H1 (cell line): ENCODE measurements at regions not wholly inside any gene's neighbourhood (a gene's known extent, or its start where the extent isn't known, plus 50 kb on each side); places are given as distances from the start of the nearest gene placed in this dataset.

ENCODE experiments used
- CTCF ChIA-PET: fragments of 300-600 bp; sonication (Branson Sonifier 250); formaldehyde crosslinking; loops from one replicate; lab custom pipeline; 2021; ENCODE audit not compliant: partially characterized antibody; lab: Charles Lee
- POLR2A ChIA-PET: fragments of 300-600 bp; sonication (Branson Sonifier 250); formaldehyde crosslinking; loops from one replicate; lab custom pipeline; 2021; ENCODE audit warnings: inconsistent platforms; ENCODE audit not compliant: partially characterized antibody; lab: Charles Lee
- DNase-seq, 2 experiments: peaks; one replicate each; pipeline versions ENCODE4 v3.0.0 to v3.0.0-alpha.2; 2010 to 2022; ENCODE audit warnings: low spot score in 2 of 2, low read depth in 1 of 2, mixed read lengths in 1 of 2
- FAIRE-seq: peaks from 2 replicates; lab custom pipeline; 2011; peaks lifted over from hg19 to GRCh38; lab: Jason Lieb, UNC
- H2AFZ ChIP-seq: 2 replicates; pipeline ENCODE4 v1.8.1; 2012; ENCODE audit warnings: low read length, inconsistent platforms
- H2AK5ac ChIP-seq: 2 replicates; pipeline ENCODE4 v1.6.1; 2013; ENCODE audit warnings: low read depth, low read length
- H2BK120ac ChIP-seq: replicated peaks from 2 replicates; pipeline ENCODE3; 2013; ENCODE audit warnings: low read depth, low read length, inconsistent platforms
- H2BK12ac ChIP-seq: 2 replicates; pipeline ENCODE4 v1.6.1; 2013; ENCODE audit warnings: low read depth, low read length
- H2BK15ac ChIP-seq: 2 replicates; pipeline ENCODE4 v1.6.1; 2013; ENCODE audit warnings: low read length
- H2BK20ac ChIP-seq: 2 replicates; pipeline ENCODE4 v1.6.1; 2013; ENCODE audit warnings: low read length
- H2BK5ac ChIP-seq: 2 replicates; pipeline ENCODE4 v1.6.1; 2013; ENCODE audit warnings: low read depth, low read length
- H3K14ac ChIP-seq: 2 replicates; pipeline ENCODE4 v1.6.1; 2013; ENCODE audit warnings: inconsistent platforms; ENCODE audit not compliant: insufficient read length
- H3K18ac ChIP-seq: 2 replicates; pipeline ENCODE4 v1.6.1; 2013; ENCODE audit warnings: low read length; ENCODE audit errors: extremely low read depth
- H3K23ac ChIP-seq: 2 replicates; pipeline ENCODE4 v1.6.1; 2013; ENCODE audit warnings: inconsistent platforms; ENCODE audit not compliant: insufficient read length
- H3K23me2 ChIP-seq: 2 replicates; pipeline ENCODE4 v1.6.1; 2013; ENCODE audit warnings: low read depth, low read length
- H3K27ac ChIP-seq: 2 replicates; pipeline ENCODE4 v1.6.1; 2011; ENCODE audit warnings: low read depth, low read length, inconsistent platforms
- H3K27me3 ChIP-seq, 4 experiments: replicated peaks in 1 of 4; 1 replicate in 1 of 4; 2 replicates in 3 of 4; pipeline versions ENCODE4 v1.6.1 to v1.8.1; 2011 to 2013; ENCODE audit warnings: low read length in 3 of 4, mild to moderate bottlenecking in 3 of 4, inconsistent platforms in 2 of 4, mixed read lengths in 2 of 4, moderate library complexity in 1 of 4; ENCODE audit not compliant: control insufficient read depth in 3 of 4, insufficient read depth in 3 of 4; ENCODE audit errors: extremely low read depth in 1 of 4
- H3K36me3 ChIP-seq, 4 experiments: 2 replicates each; pipeline versions ENCODE4 v1.6.1 to v1.8.1; 2011 to 2013; ENCODE audit warnings: mild to moderate bottlenecking in 4 of 4, low read length in 3 of 4, moderate library complexity in 2 of 4, control low read depth in 1 of 4, inconsistent platforms in 1 of 4; ENCODE audit not compliant: insufficient read depth in 4 of 4, control insufficient read depth in 2 of 4
- H3K4ac ChIP-seq: replicated peaks from 2 replicates; pipeline ENCODE3; 2013; ENCODE audit warnings: low read length, low read depth, mixed read lengths, inconsistent platforms; ENCODE audit not compliant: insufficient read length
- H3K4me1 ChIP-seq, 4 experiments: replicated peaks in 1 of 4; 1 replicate in 1 of 4; 2 replicates in 3 of 4; pipeline versions ENCODE4 v1.6.1 to v1.8.1; 2011 to 2013; ENCODE audit warnings: low read length in 3 of 4, inconsistent platforms in 2 of 4, mixed read lengths in 1 of 4; ENCODE audit not compliant: insufficient read depth in 4 of 4, control insufficient read depth in 3 of 4
- H3K4me2 ChIP-seq, 2 experiments: 2 replicates each; pipeline versions ENCODE4 v1.6.1 to v1.8.1; 2011 to 2013; ENCODE audit warnings: low read depth in 2 of 2, low read length in 2 of 2, control low read depth in 1 of 2, inconsistent platforms in 1 of 2, mild to moderate bottlenecking in 1 of 2; ENCODE audit not compliant: insufficient read depth in 1 of 2
- H3K4me3 ChIP-seq, 4 experiments: fragments of 200-600, 300-600 bp in 1 of 4; sonication (generic), shearing (Covaris generic), sonication (Bioruptor Twin) in 1 of 4; 2 replicates each; pipeline versions ENCODE4 v1.5.1 to v1.8.1; 2011 to 2016; ENCODE audit warnings: low read length in 4 of 4, low read depth in 3 of 4, control low read depth in 2 of 4, inconsistent platforms in 2 of 4, mild to moderate bottlenecking in 2 of 4, mixed read lengths in 1 of 4, moderate library complexity in 1 of 4; ENCODE audit not compliant: insufficient read depth in 2 of 4; ENCODE audit errors: extremely low read depth in 1 of 4
- H3K56ac ChIP-seq: replicated peaks from 2 replicates; pipeline ENCODE3; 2013; ENCODE audit warnings: low read depth, mild to moderate bottlenecking, mixed read lengths, low read length, inconsistent platforms; ENCODE audit not compliant: insufficient read length
- H3K79me1 ChIP-seq: 2 replicates; pipeline ENCODE4 v1.6.1; 2013; ENCODE audit warnings: low read depth, low read length, control low read depth
- H3K79me2 ChIP-seq, 2 experiments: 2 replicates each; pipeline versions ENCODE4 v1.6.1 to v1.8.1; 2012 to 2013; ENCODE audit warnings: low read length in 2 of 2, mild to moderate bottlenecking in 2 of 2, inconsistent platforms in 1 of 2; ENCODE audit not compliant: insufficient read depth in 2 of 2, control insufficient read depth in 1 of 2
- H3K9ac ChIP-seq, 4 experiments: replicated peaks in 1 of 4; 1 replicate in 1 of 4; 2 replicates in 3 of 4; pipeline versions ENCODE4 v1.6.1 to v1.8.1; 2011 to 2013; ENCODE audit warnings: low read depth in 3 of 4, low read length in 3 of 4, control low read depth in 2 of 4, mild to moderate bottlenecking in 2 of 4, moderate library complexity in 2 of 4, inconsistent platforms in 1 of 4; ENCODE audit errors: extremely low read depth in 1 of 4
- H3K9me3 ChIP-seq, 2 experiments: 2 replicates each; pipeline versions ENCODE4 v1.6.1 to v1.8.1; 2012 to 2013; ENCODE audit warnings: mild to moderate bottlenecking in 2 of 2, moderate library complexity in 2 of 2, control low read depth in 1 of 2, inconsistent platforms in 1 of 2, low read depth in 1 of 2, low read length in 1 of 2, mixed read lengths in 1 of 2; ENCODE audit not compliant: insufficient read depth in 2 of 2
- H4K20me1 ChIP-seq, 2 experiments: replicated peaks in 1 of 2; 2 replicates each; pipeline versions ENCODE3 to v1.8.1; 2011 to 2013; ENCODE audit warnings: inconsistent platforms in 2 of 2, low read length in 2 of 2, mild to moderate bottlenecking in 1 of 2; ENCODE audit not compliant: insufficient read depth in 2 of 2, control insufficient read depth in 1 of 2
- H4K5ac ChIP-seq: 2 replicates; pipeline ENCODE4 v1.6.1; 2013; ENCODE audit warnings: low read length, low read depth, mixed read lengths, inconsistent platforms; ENCODE audit not compliant: insufficient read length
- H4K8ac ChIP-seq: 2 replicates; pipeline ENCODE4 v1.8.0; 2013; ENCODE audit warnings: mild to moderate bottlenecking, moderate library complexity, low read length, inconsistent platforms; ENCODE audit not compliant: insufficient read depth; ENCODE audit errors: extremely low read depth
- H4K91ac ChIP-seq: replicated peaks from 2 replicates; pipeline ENCODE3; 2013; ENCODE audit warnings: low read length, mixed read lengths, inconsistent platforms; ENCODE audit not compliant: insufficient read length
- ATF3 ChIP-seq: IDR thresholded peaks from 2 replicates; pipeline ENCODE4 v1.6.1; 2011; ENCODE audit warnings: low read depth, mild to moderate bottlenecking, low read length; ENCODE audit not compliant: insufficient read depth
- CBX8 ChIP-seq: fragments of 300-800, 300-1000 bp; sonication (generic); IDR thresholded peaks from 2 replicates; pipeline ENCODE4 v1.7.1; 2016; ENCODE audit warnings: low read depth, low read length, borderline replicate concordance
- CEBPB ChIP-seq: IDR thresholded peaks from 2 replicates; pipeline ENCODE4 v1.6.1; 2012; ENCODE audit warnings: low read depth, low read length
- E2F6 ChIP-seq: IDR thresholded peaks from 2 replicates; pipeline ENCODE4 v1.6.1; 2012; ENCODE audit warnings: inconsistent platforms
- JUN ChIP-seq: IDR thresholded peaks from 2 replicates; pipeline ENCODE4 v1.6.1; 2011; ENCODE audit warnings: low read depth, mild to moderate bottlenecking, improper control_type of control experiment, low read length
- POU5F1 ChIP-seq: IDR thresholded peaks from 2 replicates; pipeline ENCODE4 v1.6.1; 2011; ENCODE audit warnings: low read depth, mild to moderate bottlenecking, low read length, moderate library complexity
- RFX5 ChIP-seq: IDR thresholded peaks from 2 replicates; pipeline ENCODE4 v1.6.1; 2011; ENCODE audit warnings: low read depth, low read length, improper control_type of control experiment, borderline replicate concordance
- SP1 ChIP-seq: IDR thresholded peaks from 2 replicates; pipeline ENCODE4 v1.6.1; 2011; ENCODE audit warnings: low read depth, low read length
- SRF ChIP-seq: IDR thresholded peaks from 2 replicates; pipeline ENCODE4 v1.6.1; 2011; ENCODE audit warnings: mild to moderate bottlenecking, low read depth, low read length, moderate library complexity
- WGBS, 2 experiments: shearing (Covaris generic) in 1 of 2; methylation state at CpG; one replicate each; pipeline versions ENCODE4 v1.1.6 to v1.1.7; 2013 to 2015; ENCODE audit warnings: low lambda C conversion rate in 2 of 2, mixed read lengths in 2 of 2, inconsistent platforms in 1 of 2, low coverage in 1 of 2, missing lambda C conversion rate in 1 of 2; ENCODE audit not compliant: insufficient replicate concordance in 2 of 2, insufficient coverage in 1 of 2, insufficient read length in 1 of 2; ENCODE audit errors: extremely low coverage in 1 of 2, missing lambda C conversion rate in 1 of 2; 5-methylcytosine and 5-hydroxymethylcytosine counted together

GRCh38 chr11:29530961-29531360 is 485.9 kb downstream of the KCNA4 start:
- no peaks in the 10 kb centered on the region for H3K79me2 ChIP-seq
- no peak overlapping the region for H2BK15ac ChIP-seq
- TF ChIP-seq JUN (no peak), E2F6 (no peak), CEBPB (no peak), RFX5 (no peak), ATF3 (no peak), CBX8 (no peak), SRF (no peak), POU5F1 (no peak), SP1 (no peak)
- no peak overlapping the region for H3K23ac ChIP-seq
- no peaks in the 10 kb centered on the region for H3K27me3 ChIP-seq
- H4K8ac ChIP-seq, result no peak overlapping the region
- no peaks in the 10 kb centered on the region for H3K79me1 ChIP-seq
- no peak overlapping the region for H2BK20ac ChIP-seq
- no peak overlapping the region for H2BK120ac ChIP-seq
- H3K4ac ChIP-seq, result no peak overlapping the region
- H3K18ac ChIP-seq, result no peak overlapping the region
- no peak overlapping the region for H3K4me3 ChIP-seq
- H3K56ac ChIP-seq, result no peak overlapping the region
- no peaks in the 10 kb centered on the region for H3K4me1 ChIP-seq
- H3K9me3 ChIP-seq, result peaks cover 13% of the 10 kb centered on the region in 2 experiments; a peak in 3 of 4 replicates
- ChIA-PET CTCF (interaction anchor here (0.6 to 1.8 kb wide), 2 partner anchors 19 to 99 kb away, joined by 3 to 4 read pairs; no protein-coding TSS in a partner anchor), POLR2A (no interaction called here)
- no peak overlapping the region for H4K5ac ChIP-seq
- no peak overlapping the region for H2BK12ac ChIP-seq
- no peak overlapping the region for H3K4me2 ChIP-seq
- no peak overlapping the region for H2BK5ac ChIP-seq
- H3K14ac ChIP-seq, result no peak overlapping the region
- FAIRE-seq, result no peak
- no peak overlapping the region for H2AK5ac ChIP-seq
- no peak overlapping the region for H3K27ac ChIP-seq
- H4K20me1 ChIP-seq, result no peaks in the 10 kb centered on the region
- 92% methylated on average over 2 of the region's 2 CpGs; no CpG with 5 or more reads in 1 of the 2 experiments for WGBS, 2 experiments
- H4K91ac ChIP-seq, result no peak overlapping the region
- H2AFZ ChIP-seq, result no peak overlapping the region
- no peaks in the 10 kb centered on the region for H3K23me2 ChIP-seq
- DNase-seq, result no peak
- no peak overlapping the region for H3K9ac ChIP-seq
- no peaks in the 10 kb centered on the region for H3K36me3 ChIP-seq
